ENCODE measurements at regions not wholly inside any gene's neighbourhood (a gene's known extent, or its start where the extent isn't known, plus 50 kb on each side); places are given as distances from the start of the nearest gene placed in this dataset.

- TF ChIP-seq, protein P1, sequence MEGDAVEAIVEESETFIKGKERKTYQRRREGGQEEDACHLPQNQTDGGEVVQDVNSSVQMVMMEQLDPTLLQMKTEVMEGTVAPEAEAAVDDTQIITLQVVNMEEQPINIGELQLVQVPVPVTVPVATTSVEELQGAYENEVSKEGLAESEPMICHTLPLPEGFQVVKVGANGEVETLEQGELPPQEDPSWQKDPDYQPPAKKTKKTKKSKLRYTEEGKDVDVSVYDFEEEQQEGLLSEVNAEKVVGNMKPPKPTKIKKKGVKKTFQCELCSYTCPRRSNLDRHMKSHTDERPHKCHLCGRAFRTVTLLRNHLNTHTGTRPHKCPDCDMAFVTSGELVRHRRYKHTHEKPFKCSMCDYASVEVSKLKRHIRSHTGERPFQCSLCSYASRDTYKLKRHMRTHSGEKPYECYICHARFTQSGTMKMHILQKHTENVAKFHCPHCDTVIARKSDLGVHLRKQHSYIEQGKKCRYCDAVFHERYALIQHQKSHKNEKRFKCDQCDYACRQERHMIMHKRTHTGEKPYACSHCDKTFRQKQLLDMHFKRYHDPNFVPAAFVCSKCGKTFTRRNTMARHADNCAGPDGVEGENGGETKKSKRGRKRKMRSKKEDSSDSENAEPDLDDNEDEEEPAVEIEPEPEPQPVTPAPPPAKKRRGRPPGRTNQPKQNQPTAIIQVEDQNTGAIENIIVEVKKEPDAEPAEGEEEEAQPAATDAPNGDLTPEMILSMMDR (conservative IDR thresholded peaks at IDR 0.05; ENCODE audit: low read length): no peak
- TF ChIP-seq EZH2phosphoT487 (IDR thresholded peaks at IDR 0.05; ENCODE audit: borderline replicate concordance, low read depth, low read length): no peak
These were observed 117.6 kb upstream of the TMPRSS15 start for GRCh38 chr21:18521204-18521603.

Data from OCI-LY7 (cell line).